ENCODE measurements at regions not wholly inside any gene's neighbourhood (a gene's known extent, or its start where the extent isn't known, plus 50 kb on each side); places are given as distances from the start of the nearest gene placed in this dataset.
"Not testable (repeated sequence)": the region's sequence is repeated elsewhere in the genome, so short reads cannot be mapped to it uniquely, and the experiment has no call there.

DNA sequence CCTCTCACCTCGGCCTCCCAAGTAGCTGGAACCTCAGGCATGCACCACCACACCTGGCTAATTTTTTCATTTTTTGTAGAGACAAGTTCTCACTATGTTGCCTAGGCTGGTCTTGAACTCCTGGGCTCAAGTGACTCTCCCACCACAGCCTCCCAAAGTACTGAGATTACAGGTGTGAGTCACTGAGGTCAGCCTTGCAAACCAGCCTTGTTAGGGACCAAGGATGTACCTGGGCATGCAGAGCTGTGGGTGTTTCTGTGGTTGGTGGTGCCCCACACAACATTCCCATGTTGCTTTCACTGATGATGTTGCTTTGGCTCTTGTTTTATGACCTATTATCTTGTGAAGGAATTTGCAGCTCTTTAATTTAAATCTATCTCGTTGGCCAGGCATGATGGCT is 54.8 kb downstream of the OTUD1 start:
- DNase-seq, result no peak

DNA sequence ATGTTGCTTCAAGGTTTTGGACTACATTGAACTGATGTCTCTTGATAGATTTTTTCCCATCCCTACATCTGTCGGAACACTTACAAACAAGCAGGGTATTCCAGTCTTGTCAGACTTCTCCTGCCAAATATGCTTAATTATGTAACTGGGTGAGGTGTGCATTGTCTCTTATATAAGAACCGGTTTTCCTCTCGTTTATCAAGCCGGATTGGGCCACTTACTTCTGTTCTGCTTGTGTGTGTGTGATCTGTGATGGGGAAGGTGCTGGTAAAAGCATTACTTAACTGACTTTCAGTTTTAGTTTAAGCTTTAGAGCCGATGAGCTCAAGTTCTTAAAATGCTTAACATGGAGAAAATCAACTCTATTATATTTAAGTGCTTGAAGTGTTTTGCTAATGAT is 57.9 kb downstream of the OTUD1 start:
- DNase-seq, result no peak

DNA sequence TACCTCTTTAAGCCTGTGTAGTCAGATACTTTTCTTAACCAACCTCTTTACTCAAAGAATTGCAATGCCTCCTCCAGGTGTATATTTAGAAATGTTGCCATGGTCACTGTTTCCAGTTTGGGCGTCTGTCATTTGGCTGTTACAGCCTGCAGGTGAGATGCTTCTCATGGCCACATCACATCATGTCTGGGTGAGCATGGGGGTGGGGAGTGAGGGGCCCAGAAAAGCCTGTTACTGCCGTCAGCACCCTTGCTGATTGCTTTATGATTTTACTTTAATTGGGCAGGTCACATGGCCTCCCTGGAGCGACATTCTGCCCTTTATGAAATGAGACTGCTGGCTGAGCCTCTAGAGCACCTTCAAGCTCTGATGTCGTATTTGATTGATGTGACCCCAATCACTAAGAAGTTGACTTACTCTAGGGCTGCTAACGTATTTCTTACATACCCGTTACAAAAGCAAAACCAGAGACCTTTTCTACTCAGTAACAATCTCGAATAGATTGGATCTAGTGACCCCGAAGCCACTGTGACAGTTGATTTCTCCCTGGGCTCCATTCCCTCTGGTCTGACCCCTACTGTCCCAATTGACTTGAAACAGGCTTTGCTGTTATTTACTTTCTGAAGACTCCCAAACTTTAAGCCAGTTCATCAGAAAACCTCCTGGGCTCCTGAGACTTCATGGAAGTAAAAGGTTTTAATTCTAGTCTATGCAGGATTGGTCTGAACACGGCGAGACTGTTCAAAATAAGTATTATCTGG is 60.7 kb downstream of the OTUD1 start:
- no peak for DNase-seq

DNA sequence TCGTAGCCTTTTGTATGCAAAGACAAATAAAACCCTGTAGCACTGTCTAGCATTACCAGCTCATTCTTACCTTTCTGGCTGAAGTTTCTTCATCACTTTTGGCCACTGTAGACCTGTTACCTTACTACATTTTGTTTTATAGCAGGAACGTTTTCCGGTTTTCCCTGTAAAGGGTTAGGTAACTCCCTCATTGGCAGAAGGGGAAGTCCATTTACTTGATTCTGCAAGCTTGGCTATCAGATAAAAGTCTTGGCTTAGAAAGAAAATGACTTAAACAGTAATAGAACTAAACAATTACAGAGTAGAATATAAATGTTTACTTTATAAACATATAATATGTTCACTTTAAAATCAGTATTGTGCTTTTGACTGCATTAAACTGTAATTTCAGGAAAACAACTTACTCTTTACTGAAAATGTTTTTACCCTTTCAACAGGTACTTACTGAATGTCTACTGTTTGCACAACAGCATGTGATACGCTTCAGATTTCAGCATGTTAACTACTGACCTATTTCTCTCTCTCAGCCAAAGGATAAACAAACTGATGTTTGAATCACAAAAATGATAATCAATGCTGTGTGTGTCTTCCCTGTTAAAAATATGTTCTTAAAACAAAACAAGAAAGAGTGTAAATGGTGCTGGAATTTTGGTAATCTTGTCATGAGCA is 67.1 kb downstream of the OTUD1 start:
- DNase-seq, result no peak

DNA sequence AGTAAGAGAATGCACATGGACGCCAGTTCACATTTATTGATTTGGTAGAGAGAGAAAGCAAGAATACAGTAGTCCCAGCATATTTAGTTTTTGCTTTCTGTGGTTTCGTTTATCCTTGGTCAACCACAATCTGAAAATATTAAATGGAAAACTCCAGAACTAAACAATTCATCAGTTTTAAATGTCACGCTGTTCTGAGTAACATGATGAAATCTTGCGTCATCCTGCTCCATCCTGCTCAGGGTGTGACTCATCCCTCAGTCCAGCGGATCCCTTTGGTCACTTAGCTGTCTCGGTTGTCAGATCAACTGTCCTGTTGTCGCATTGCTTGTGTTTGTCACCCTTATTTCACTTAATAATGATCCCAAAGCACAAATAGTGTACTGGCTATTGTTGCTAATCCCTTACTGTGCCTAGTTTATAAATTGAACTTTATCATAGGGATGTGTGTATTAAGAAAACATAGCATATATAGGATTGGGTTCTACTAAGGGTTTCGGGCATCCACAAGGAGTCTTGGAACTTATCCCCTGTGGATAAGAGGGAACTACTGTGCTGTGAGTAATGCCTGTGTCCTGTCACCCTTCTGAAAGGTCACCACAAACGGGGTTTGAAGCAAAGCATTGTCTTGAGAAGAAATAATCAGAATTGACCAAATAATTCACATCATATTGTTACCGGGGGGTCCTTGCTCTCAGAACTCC is 73.6 kb downstream of the OTUD1 start:
- no peak for DNase-seq

DNA sequence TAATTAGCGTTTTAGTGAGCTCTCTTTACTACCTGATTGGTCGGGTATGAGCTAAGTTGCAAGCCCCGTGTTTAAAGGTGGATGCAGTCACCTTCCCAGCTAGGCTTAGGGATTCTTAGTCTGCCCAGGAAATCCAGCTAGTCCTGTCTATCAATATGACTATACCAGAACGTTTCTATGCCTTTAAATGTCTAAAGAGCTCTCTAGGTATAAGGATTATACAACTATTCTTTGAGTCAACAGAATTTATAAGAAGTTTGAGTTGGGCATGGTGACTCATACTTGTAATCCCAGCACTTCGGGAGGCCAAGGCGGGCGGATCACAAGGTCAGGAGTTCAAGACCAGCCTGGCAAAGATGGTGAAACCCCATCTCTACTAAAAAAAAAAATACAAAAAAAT is 74.7 kb downstream of the OTUD1 start:
- not testable (repeated sequence) for DNase-seq

DNA sequence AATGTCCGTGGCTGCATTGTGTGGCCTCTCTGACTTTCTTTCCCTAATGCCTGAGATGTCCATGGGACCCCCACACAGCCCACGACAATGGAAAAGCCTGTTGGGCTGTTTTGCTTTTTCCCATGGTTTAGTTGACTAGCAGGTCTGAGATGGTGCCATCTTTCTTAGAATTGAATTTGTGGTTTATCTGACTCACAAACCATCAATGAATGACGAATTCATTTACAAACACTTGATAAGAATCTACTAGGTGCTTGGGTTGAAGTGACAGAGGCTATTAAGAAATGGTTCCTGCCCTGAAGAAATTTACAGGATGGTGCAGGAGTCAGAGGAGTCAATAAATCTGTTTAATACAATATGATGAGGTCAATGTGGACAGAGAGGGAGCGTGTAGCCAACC is 75.4 kb downstream of the OTUD1 start:
- DNase-seq, result no peak

DNA sequence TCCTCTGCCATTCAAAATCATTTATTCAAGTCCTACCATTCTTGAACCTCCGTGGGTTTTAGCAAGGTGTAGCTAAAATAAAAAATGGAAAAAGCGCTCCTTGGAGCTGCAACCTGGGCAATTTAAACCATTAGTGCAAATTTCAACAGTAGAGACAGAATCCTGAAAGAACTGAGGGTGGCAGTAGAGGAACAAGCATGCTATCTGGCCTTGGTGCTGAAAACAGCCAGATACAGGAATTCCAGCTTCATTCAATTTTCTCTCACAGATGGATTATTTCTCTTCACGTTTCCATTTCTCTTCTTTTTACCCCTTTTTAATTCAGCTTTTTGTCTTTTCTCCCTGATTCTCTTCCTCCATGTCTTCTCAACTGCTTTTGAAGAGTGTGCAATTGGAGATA is 77.7 kb downstream of the OTUD1 start:
- DNase-seq, result peak; percentile 9

DNA sequence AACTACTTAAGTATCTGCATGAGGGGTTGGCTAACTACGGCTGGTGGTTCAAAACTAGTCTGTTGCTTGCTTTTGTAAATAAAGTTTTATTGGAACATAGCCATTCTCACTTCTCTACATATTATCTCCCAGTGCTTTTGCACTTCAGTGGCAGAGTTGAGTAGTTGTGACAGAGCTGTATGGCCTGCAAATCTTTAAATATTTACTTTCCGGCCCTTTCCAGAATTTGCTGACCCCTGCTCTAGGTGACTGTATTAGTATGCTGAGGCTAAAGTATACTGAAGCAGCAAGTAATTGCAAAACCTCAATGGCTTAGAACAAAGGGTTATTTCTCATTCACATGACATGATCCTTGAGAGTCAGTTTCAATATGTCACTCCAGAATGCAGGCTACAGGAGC is 78.3 kb downstream of the OTUD1 start:
- no peak for DNase-seq

DNA sequence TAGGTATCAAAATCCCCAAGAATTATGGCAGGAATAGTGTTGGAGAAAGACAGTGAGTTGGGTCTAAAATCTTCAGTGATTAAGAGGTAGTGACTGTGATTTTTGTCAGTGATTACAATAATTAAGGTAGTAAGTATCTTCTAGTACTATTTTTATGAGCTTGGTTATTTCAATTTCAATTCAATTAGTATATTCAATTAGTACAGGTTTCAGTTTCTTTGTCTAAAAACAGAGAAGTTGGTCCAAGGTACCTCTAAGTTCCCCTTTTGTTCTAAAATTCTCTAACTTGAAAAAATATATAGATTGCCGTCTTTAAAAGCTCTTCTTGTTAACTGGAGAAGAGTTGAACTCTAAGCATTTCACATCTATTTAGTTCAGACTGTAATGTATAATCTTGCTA is 82.9 kb downstream of the OTUD1 start:
- DNase-seq, result no peak

DNA sequence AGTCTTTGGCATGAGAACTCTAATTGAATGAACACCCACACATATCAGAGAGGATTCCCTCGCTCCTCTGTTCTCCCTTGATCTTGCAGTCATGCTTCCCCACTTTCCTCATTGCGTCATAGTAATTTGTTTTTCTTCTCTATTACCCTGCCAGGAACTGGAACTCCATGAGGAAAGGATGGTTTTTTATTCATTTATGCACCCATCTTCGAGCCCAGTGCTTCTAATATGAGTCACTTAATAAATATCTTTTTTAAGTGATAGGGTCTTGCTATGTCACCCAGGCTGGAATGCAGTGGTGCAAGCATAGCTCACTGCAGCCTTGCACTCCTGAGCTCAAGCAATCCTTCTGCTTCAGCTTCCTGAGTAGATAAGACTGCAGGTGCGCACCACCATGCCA is 83.5 kb downstream of the OTUD1 start:
- DNase-seq, result no peak

DNA sequence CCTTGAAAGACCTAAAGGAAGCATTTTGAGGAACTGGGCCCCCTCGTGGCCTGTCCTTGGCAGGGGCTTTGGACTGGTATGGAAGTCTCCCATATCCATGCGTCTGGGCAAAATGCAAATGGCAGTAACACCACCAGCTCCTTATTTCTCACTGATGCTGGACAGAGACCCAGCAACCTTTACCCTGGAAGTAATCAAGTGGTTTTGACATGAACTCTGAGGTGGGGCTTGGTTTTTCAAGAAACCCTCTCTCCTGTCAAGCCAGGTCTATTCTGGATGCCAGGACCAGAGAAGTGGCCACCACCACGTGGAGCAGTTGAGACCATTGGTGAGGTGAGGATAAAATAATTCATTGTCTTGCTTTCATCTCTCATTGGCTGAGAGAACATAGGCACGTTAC is 84.4 kb downstream of the OTUD1 start:
- no peak for DNase-seq

DNA sequence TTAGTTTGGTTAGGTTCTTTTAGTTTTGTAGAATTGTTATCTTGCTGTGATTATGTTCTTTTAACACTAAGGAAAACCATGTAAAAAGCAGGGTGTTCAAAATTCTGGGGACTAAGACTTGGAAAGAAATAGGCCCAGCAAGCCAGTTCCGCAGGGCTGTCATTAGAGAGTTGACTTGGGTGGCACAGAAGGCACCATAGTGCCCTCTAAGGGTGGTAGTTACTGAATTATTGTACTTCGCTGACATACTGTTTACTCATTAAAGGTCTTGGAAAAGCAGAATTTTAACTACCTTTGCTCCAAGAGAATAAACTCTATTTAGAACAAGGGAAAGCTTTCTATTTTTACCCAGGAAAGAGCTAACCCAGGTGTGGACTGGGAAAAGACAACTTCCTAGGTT is 86.5 kb downstream of the OTUD1 start:
- DNase-seq, result peak; percentile 15

DNA sequence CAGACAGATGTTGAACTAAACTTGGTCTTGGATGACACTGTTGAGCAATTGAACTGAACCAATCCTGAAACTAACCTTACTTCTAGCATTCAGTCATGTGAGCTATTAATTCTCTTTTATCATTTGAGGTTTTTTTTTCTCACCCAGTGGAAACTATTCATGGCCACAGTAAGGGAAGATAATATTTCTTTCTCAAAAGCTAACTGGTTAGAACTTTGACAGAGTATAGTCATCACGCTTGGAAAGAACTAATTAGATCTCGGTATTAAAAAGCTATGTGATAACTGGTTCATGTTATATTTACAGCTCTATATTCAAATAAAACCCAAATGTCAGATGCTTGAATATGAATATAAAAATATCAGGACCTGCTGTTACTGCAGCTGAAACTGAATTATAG is 89.5 kb downstream of the OTUD1 start:
- DNase-seq, result no peak

DNA sequence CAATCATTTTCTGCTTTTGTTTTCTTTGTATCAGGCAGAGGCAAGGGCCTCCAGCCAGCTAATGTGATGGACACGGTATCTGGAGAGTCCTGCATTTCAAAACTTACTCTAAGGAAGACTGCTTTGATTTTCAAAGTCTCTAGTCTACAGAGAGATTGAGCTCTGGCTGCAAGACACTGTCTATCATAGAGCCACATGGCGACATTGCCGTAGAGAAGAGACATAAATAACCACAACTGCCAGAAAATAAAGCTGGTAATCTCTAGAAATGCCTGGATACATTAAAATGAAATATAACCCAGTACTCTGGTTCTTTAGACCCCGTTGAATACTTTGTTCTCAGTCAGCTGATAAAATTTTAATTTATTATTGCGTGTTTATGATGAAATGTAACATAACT is 90.8 kb downstream of the OTUD1 start:
- no peak for DNase-seq

DNA sequence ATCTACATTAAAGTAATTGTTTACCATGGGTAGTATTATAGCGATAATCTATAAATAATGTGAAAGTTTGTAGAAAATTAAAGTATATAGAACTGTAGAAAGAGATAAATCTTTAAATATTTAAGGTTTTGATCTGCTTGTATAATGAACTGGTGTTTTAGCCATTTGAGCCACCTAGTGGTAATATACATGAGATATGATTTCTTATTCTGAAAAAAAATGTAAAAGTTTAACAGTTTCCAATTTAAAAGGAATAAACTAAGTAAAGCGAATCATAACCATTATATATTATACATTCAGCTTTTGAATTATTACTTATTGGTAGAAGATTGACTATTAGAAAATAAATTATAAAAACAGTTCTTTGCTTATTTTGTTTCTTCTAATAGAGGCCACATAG is 91.2 kb downstream of the OTUD1 start:
- no peak for DNase-seq

DNA sequence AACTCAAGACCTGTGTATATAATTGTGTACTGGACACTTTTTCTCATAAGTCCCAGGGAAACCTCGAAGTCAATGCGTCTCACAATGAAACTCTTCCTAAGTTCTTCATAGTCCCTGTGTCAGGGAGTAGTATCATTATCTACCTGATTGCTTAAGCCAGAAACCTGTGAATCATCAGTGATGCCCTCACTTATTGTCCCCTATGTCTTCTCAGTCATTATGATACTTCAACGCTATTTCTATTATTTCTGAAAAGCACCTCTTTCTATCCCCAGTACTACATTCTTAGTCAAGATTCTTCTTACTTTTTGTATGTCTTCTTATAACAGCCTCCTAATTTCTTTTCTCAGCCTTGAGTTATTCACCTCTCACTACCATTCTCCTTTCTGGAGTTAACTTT is 94.3 kb downstream of the OTUD1 start:
- no peak for DNase-seq

DNA sequence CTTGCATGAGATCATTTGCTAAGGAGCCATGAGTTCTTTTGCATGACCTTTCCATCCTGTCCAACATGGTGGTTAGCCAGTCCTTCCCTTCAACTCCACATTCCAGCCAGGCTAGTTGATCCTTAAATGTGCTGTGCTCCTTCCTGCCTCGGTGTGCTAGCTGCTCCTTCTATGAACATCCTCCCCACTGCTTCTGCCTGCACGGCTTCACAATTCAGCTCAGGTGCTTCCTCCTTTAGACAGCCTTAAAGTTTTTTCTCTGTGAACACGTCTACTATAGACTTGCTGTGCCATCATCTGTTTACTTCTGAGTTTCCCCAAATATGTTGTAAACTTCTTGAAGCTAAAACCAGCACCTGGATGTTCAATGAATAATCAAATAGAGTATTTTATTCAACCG is 95.5 kb downstream of the OTUD1 start:
- DNase-seq, result peak; percentile 32

DNA sequence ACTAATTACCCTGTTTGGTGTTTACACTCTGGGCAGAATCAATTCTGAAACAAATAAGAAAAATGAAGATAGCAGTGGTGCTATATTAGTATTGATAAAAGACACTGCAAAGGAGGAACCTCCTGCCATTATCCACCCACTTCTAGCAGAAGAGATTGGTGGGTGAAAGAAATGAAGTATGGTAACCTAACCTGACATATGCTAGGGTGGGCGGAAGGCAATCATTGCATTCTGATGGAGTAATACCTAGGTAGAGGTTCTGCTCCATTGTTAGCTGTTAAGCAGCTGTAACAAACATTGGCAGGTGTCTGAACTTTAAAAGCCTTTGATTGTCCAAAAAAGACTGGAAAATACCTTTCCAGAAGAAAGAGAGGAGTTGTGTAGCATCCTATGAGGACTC is 95.9 kb downstream of the OTUD1 start:
- no peak for DNase-seq

DNA sequence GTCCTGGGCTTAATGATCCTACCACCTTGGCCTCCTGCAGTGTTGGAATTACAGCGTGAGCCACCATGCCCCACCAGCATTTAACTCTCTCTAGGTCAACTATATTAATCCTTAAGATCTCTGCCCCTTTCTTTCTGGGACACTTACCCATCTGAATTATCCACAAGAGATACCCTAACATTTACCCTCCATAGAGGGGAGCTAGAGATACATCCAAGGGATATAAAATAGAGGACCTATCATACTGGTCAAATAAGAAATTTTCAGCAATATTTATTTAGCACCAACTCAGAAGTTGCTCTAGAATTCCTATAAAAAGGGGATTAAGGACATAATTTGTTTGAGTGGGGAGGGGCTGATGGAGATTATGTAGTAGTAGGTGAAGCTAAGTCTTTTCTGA is 96.5 kb downstream of the OTUD1 start:
- no peak for DNase-seq

DNA sequence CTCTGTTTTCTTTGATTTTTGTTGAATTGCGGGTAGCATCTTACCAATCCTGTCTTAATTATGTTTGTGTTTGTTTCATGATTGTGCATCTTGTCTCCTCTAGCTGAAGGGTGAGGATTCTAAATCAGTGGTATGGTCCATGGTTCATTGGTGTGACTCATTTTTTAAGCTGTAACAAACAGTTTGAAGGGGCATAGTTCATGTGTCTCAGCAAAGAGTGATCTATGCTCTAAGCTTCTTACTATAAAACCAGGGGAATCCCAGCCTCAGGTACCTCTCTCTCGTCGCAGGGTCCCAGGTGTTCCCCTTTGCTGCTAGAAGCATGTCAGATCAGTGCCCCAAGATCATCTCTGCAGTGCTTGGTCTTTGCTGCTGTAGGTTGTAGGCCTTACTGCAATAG is 100.1 kb downstream of the OTUD1 start:
- peak; percentile 5 for DNase-seq

DNA sequence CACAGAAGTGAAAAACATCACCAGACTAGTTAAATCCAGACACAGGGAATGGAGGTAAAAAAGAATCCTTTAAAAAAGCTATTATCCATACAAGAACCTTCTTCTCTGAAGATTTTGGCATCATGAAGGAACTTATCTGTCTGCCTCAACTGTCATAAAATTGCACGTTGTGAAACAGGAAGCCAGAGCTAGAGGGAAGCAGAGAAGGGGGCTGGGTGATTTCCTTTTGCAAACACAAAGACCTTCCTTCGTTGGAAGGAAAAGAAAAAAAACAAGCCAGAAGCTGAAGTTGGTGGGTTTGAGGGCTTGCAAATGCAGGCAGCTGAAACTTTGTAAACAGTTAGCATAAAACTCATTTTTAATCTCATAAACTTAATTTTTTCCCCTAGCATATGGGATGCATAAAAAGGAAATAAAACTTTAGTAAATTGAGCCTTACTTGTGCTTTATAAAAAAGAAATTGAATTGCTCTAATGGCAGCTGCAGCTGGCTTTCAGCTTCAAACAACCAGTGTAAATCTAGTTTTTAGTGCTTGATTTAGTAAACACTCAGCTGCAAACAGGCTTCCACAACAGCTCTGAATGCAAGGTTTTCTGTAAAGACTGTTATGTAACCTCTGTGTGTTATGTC is 101.6 kb downstream of the OTUD1 start:
- DNase-seq, result peak; percentile 49

DNA sequence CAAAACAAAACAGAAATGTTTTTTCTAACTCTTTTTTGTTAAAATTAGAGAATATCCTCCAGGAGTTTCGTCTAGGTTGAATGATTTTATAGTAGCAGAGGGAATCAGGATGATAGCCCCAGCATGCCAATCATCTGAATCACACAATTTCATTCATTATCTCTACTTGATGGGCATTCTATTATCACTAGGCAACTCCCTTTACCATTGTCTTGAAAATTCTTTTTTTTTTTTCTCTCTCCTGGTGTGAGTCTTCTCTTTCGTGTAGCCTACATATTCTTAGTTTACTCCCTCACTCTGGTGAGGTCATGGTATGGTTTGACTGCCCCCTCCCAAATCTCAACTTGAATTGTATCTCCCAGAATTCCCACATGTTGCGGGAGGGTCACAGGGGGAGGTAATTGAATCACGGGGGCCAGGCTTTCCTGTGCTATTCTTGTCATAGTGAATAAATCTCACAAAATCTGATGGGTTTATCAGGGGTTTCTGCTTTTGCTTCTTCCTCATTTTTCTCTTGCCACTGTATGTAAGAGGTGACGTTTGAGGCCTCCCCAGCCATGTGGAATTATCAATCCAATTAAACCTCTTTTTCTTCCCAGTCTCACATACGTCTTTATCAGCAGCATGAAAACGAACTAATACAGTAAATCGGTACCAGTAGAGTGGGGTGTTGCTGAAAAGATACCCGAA is 105.0 kb downstream of the OTUD1 start:
- DNase-seq, result no peak

Measured in CD4-positive, alpha-beta T cell treated with Interleukin-17A for 4 hours (primary cell).